NCI-H748 (cell line): ENCODE measurements at regions not wholly inside any gene's neighbourhood (a gene's known extent, or its start where the extent isn't known, plus 50 kb on each side); places are given as distances from the start of the nearest gene placed in this dataset.
"Not testable (repeated sequence)": the region's sequence is repeated elsewhere in the genome, so short reads cannot be mapped to it uniquely, and the experiment has no call there.

Experiments used
- DNase-seq: peaks from one replicate; lab custom pipeline; 2025; ENCODE audit not compliant: unreplicated experiment; lab: John Stamatoyannopoulos, UW

DNA sequence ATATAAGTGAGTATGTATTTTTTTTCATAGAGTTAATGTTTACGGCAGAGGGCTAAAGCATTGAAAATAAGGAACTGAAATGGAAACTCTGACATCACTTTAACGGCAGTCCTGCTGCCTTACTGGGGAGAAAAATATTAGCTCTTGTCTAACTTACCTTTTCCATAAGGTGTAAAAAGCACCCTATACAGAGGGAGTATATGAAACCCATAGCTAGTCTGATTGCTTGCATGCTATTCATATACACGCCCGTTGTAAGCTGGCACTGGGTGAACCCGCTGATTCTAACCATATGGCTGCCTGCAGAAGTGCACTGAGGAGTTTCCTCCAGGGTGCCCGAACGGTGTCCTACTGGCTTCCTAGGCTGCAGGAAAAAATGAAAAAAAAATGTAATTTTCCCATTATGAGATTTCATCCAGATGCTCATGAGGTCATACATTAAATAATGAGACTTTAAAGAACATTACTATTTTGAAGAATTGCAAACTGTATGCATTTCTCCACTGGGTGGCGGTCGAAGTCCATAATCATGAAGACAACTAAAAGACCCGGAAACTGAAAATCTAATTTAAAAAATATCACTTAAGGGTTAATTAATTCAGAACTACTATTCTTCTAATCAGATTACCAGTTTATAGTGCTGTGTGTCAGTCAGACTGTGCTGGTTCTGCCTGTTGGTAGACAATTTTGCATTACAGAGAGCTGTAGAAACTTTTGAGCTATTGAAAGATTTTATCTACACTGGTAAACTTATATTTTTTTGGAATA, 144.7 kb downstream of the ALX1 start:
- DNase-seq: no peak

DNA sequence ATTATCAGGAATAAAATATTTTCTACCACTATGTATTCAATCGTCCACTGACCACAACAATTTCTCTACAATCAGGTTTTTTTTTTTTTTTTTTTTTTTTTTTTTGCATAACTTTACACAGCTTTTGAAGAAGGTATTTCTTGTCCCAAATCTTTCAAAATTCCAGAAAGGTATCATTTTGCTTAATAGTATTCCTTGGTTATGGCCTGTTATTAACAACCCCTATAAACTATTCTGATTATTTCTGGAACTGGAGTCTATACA, 145.3 kb downstream of the ALX1 start:
- DNase-seq: no peak

- DNase-seq: no peak
Observed at GRCh38 chr12:85425926-85426325, 145.9 kb downstream of the ALX1 start.

DNA sequence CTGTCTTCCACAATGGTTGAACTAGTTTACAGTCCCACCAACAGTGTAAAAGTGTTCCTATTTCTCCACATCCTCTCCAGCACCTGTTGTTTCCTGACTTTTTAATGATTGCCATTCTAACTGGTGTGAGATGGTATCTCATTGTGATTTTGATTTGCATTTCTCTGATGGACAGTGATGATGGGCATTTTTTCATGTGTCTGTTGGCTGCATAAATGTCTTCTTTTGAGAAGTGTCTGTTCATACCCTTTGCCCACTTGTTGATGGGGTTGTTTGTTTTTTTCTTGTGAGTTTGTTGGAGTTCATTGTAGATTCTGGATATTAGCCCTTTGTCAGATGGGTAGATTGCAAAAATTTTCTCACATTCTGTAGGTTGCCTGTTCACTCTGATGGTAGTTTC, 153.1 kb downstream of the ALX1 start:
- DNase-seq: not testable (repeated sequence)

GRCh38 chr12:85440271-85440670, 160.3 kb downstream of the ALX1 start:
- DNase-seq: no peak

DNA sequence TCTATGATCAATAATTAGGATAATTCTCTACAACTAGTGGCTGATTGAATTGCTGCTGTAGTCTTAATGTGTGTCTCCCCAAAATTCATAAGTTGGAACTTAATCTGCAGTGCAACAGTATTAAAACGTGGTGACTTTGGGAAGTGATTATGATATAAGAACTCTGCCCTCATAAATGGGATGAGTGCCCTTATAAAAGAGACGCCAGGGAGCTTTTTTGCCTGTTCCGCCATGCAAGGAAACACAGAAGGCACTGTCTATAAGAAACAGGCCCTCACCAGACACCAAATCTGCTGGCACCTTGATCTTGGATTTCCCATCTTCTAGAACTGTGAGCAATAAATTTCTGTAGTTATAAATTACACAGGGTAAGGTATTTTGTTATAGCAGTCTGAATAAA, 161.0 kb downstream of the ALX1 start:
- no peak for DNase-seq

GRCh38 chr12:85441741-85442140, 161.7 kb downstream of the ALX1 start:
- DNase-seq: peak; percentile 23

- peak; percentile 42 for DNase-seq
Observed at GRCh38 chr12:85445060-85445938, 165.3 kb downstream of the ALX1 start.

DNA sequence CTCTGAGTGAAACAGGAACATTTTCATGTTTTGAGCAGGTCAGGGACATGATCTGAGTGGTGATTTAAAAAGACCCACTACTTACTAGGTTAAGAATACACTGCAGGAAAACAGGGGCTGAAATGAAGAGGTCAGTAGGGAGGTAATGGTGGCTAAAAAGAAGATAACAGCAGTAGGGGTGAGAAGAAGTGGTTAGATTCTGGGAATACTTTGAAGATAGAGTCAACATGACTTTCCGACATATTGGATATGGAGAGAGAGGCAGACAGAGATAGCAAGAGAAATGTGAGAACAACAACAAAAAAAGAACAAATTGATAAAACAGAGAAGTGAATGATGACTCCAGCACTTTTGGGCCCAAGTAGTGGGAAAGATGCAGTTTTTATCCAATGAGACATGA, 168.0 kb downstream of the ALX1 start:
- DNase-seq: no peak

GRCh38 chr12:85448548-85449139, 168.6 kb downstream of the ALX1 start:
- DNase-seq: peak; percentile 46

- no peak for DNase-seq
Observed at GRCh38 chr12:85457016-85457415, 177.0 kb downstream of the ALX1 start.

DNA sequence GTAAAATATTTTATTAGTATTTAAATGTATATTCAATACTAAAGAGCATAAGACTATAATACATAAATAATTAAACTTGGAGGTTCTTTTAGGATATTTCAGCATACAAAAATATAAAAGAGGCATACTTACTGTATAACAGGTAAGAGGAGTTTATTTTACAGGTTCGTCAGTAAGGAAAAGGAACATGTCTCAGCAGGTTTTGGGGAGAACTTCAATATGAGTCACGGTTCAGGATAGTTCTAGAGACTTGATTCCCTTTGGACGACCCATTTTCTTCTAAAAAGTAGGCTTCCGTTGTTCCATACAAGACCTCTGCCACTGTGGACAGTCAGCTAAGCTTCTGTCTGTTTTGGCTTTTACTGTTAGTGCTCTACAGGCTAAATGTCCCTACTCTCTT, 181.1 kb downstream of the ALX1 start:
- no peak for DNase-seq

DNA sequence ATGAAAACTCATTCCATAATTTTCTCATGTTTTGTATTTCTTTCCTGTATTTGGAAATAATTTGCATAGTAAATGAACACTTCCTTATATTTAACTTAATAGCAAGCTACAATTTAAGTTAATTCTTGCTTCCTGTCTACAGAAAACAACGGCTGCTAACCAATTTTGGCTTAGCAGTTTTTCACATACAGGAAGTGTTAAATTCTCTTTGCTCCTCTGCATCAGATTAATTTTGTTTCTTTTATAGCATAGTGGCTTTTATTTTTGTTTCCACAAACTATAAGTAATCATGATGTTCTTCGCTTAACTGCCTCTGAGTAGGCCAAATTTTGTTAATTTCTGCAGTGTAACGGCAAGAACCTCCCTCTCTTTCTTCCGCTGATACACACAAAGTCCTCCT, 182.9 kb downstream of the ALX1 start:
- DNase-seq: no peak

DNA sequence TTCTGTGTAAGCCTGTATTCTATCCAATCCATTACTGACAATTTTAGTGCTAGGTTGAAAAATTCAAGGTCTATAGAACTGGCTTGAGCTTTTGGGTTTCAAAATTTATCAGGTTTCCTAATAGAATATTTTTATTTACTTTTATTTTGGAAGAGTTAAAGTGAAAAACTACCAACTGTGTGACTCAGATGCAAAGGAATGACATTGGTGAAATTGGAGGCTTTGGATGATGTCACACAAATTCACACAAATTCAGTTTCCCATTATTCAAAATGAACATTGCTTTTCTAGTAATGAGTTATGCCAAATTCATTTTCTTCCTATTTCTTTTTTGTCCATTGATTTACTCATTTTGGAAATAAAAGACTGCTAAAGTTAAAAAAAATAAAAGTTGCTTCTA, 186.9 kb downstream of the ALX1 start:
- no peak for DNase-seq

GRCh38 chr12:85468356-85469157, 188.5 kb downstream of the ALX1 start:
- DNase-seq: peak; percentile 75

GRCh38 chr12:85469158-85470086, 189.4 kb downstream of the ALX1 start:
- peak; percentile 75 for DNase-seq

DNA sequence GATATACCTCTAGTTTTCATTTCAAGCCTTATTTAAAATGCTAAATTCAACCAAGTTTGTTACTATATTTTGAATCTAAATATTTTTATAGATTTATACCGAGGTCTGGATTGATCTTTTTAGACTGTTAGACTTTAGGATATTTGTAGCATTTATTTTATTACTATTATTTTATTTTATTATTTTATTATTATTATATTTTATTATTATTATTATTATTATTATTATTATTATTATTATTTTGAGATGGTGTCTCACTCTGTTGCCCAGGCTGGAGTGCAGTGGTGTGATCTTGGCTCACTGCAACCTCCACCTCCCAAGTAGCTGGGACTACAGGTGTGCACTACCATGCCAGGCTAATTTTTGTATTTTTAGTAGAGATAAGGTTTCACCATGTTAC, 195.3 kb downstream of the ALX1 start:
- DNase-seq: not testable (repeated sequence)

- no peak for DNase-seq
Observed at GRCh38 chr12:85476756-85477155, 196.7 kb downstream of the ALX1 start.

DNA sequence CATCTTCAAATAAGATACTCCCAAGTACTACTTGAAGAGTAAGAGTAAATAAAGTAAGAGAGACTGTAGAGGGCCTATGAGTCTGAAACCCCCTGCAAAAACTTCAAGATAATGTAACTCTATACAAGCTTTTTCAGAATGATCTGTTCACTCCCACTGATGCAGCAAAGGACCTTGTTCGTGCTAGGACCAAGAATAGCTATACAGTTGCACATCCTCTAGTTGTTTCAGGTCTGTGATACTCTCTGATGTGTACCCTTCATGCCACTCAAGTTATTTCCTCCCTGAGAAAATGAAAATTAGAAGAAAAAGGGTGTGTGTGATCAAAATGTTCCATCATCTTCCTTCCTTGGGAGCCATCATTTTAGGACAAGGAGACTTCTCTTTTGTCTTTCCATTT, 204.4 kb downstream of the ALX1 start:
- DNase-seq: no peak

DNA sequence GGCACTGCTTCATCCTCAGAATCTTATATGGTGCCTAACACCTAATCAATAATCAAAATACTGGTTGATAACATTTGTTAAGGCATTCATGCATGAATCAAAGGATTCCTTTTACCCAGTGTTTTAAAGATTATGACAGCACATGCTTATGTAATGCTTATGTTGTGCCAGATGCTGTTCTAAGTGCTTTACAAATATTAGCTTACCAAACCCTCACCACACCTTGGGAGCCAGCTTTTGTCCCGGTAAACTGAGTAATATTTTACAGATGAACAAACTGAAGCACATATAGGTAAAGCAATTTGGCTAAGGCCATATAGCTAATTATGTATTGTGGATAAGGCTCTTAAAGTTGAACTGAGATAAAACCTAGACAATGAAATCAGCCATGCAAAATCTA, 209.2 kb downstream of the ALX1 start:
- peak; percentile 90 for DNase-seq
